ENCODE measurements at regions not wholly inside any gene's neighbourhood (a gene's known extent, or its start where the extent isn't known, plus 50 kb on each side); places are given as distances from the start of the nearest gene placed in this dataset.

DNA sequence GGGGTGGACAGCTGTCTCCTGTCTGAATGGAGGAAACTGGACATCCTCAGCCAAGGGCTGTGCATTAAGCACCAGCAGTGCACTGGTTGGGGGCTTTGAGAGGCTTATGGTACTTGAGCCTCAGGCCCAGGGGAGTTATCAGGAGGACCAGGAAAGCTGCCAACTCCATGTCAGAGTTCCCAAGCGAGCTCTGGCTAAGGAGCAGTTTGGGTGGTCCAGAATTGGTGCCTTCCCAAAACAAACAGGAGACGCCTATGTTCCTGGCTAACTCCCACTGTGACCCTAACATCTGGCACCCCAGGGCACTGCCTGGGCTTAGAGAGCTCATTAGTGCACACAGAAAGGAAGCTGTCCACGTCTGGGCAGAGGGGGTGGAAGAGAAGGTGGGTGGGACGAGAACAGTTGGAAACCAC lies 408.6 kb upstream of the NPVF start:
- H3K27me3 Mint-ChIP-seq, result no peaks in the 10 kb centered on the region
- H3K9me3 ChIP-seq (ENCODE audit: control insufficient read depth in 1 of 2, insufficient read depth in 1 of 2, low read length in 2 of 2), result no peaks in the 10 kb centered on the region
- H3K4me1 Mint-ChIP-seq (ENCODE audit: low read depth), result no peaks in the 10 kb centered on the region
- ChIA-PET POLR2A (no interaction called here), CTCF (no interaction called here)
- H3K36me3 Mint-ChIP-seq (ENCODE audit: low read depth), result no peaks in the 10 kb centered on the region
- H3K27ac ChIP-seq (ENCODE audit: low read depth in 1 of 2, low read length in 2 of 2), result no peak overlapping the region
- intact Hi-C loops (cut with DNase I, micrococcal nuclease), result no loop called here
- no peak overlapping the region for H3K27ac Mint-ChIP-seq
- no peaks in the 10 kb centered on the region for H3K9me3 Mint-ChIP-seq
- no peak overlapping the region for H3K4me3 ChIP-seq (ENCODE audit: low read length)
- ATAC-seq (ENCODE audit: poor library complexity) (no peak), DNase-seq (no peak)
- no peaks in the 10 kb centered on the region for H3K27me3 ChIP-seq (ENCODE audit: control insufficient read depth in 1 of 2, insufficient read depth in 2 of 2, low read length in 2 of 2)
- no peak overlapping the region for H3K4me3 Mint-ChIP-seq
- H3K36me3 ChIP-seq (ENCODE audit: insufficient read depth, low read length), result no peaks in the 10 kb centered on the region
- TF ChIP-seq, protein P1, sequence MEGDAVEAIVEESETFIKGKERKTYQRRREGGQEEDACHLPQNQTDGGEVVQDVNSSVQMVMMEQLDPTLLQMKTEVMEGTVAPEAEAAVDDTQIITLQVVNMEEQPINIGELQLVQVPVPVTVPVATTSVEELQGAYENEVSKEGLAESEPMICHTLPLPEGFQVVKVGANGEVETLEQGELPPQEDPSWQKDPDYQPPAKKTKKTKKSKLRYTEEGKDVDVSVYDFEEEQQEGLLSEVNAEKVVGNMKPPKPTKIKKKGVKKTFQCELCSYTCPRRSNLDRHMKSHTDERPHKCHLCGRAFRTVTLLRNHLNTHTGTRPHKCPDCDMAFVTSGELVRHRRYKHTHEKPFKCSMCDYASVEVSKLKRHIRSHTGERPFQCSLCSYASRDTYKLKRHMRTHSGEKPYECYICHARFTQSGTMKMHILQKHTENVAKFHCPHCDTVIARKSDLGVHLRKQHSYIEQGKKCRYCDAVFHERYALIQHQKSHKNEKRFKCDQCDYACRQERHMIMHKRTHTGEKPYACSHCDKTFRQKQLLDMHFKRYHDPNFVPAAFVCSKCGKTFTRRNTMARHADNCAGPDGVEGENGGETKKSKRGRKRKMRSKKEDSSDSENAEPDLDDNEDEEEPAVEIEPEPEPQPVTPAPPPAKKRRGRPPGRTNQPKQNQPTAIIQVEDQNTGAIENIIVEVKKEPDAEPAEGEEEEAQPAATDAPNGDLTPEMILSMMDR (IDR thresholded peaks at IDR 0.05), result no peak
- H3K4me1 ChIP-seq (ENCODE audit: insufficient read depth, low read length), result no peaks in the 10 kb centered on the region

DNA sequence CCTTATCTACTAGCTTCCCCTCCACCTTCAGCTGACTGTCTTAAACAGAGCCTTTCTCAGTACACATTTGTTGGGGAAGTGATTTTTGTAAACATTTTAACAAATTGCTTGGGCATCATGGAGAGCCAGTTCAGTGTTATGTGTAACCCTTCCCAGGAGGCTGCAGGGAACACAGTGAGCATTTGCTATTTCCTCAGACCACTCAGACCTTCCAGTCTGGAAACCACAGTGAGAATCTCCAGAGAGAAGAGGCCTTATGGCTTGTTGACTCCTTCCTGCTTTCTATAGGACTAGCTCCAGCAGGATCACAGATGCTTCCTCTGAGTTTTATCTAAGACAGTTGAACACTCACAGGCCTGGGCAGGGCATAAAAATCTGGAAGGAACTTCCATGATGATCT lies 409.8 kb upstream of the NPVF start:
- Histone ChIP-seq H3K4me1 (ENCODE audit: insufficient read depth, low read length) (no peaks in the 10 kb centered on the region), H3K27ac (ENCODE audit: low read depth in 1 of 2, low read length in 2 of 2) (no peak overlapping the region), H3K36me3 (ENCODE audit: insufficient read depth, low read length) (no peaks in the 10 kb centered on the region), H3K9me3 (ENCODE audit: control insufficient read depth in 1 of 2, insufficient read depth in 1 of 2, low read length in 2 of 2) (no peaks in the 10 kb centered on the region), H3K27me3 (ENCODE audit: control insufficient read depth in 1 of 2, insufficient read depth in 2 of 2, low read length in 2 of 2) (no peaks in the 10 kb centered on the region), H3K4me3 (ENCODE audit: low read length) (no peak overlapping the region)
- intact Hi-C loops (cut with DNase I, micrococcal nuclease), result no loop called here
- no peak overlapping the region for H3K4me3 Mint-ChIP-seq
- no peaks in the 10 kb centered on the region for H3K36me3 Mint-ChIP-seq (ENCODE audit: low read depth)
- no peaks in the 10 kb centered on the region for H3K4me1 Mint-ChIP-seq (ENCODE audit: low read depth)
- H3K27me3 Mint-ChIP-seq, result no peaks in the 10 kb centered on the region
- ATAC-seq (ENCODE audit: poor library complexity) (no peak), DNase-seq (no peak)
- H3K27ac Mint-ChIP-seq, result no peak overlapping the region
- H3K9me3 Mint-ChIP-seq, result no peaks in the 10 kb centered on the region
- POLR2A ChIA-PET, result no interaction called here
- TF ChIP-seq, protein P1 (IDR thresholded peaks at IDR 0.05), result no peak
- CTCF ChIA-PET, result no interaction called here

DNA sequence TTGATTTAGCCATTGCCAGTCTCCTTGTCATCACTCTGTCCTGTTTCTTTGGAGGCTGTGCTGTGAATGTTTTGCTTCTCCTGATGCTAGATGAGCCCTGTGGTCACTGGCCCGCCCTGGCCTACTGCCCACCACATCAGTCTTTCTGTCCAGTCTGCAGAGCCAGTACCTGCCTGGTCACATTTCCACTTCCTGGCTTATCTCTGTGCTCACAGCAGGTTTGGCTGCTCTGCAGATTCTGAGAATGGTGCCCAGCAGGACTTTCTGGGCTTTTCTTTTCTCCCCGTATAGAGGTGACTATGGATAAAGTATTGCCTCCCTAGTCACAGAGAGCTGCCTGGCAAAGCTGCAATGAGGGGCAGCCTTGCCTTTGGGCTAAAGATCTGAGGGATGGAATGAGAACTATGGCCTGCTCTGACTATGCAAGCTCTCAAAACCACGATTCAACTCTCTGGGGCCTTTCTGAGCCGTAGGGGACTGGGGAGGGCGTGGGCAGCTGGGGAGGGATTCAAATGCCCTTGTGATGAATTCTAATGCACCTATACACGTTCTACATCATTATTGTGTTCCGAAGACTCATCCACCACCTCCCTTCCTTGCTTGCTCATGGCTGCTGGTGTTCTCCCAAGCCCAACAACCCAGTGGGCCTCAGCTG lies 410.4 kb upstream of the NPVF start:
- TF ChIP-seq, protein P1 (IDR thresholded peaks at IDR 0.05), result no peak
- Histone ChIP-seq H3K4me1 (ENCODE audit: insufficient read depth, low read length) (no peaks in the 10 kb centered on the region), H3K27me3 (ENCODE audit: control insufficient read depth in 1 of 2, insufficient read depth in 2 of 2, low read length in 2 of 2) (no peaks in the 10 kb centered on the region), H3K27ac (ENCODE audit: low read depth in 1 of 2, low read length in 2 of 2) (no peak overlapping the region), H3K36me3 (ENCODE audit: insufficient read depth, low read length) (no peaks in the 10 kb centered on the region), H3K9me3 (ENCODE audit: control insufficient read depth in 1 of 2, insufficient read depth in 1 of 2, low read length in 2 of 2) (no peaks in the 10 kb centered on the region), H3K4me3 (ENCODE audit: low read length) (no peak overlapping the region)
- CTCF ChIA-PET, result no interaction called here
- intact Hi-C loops (cut with DNase I, micrococcal nuclease), result no loop called here
- no peaks in the 10 kb centered on the region for H3K4me1 Mint-ChIP-seq (ENCODE audit: low read depth)
- H3K36me3 Mint-ChIP-seq (ENCODE audit: low read depth), result no peaks in the 10 kb centered on the region
- POLR2A ChIA-PET, result no interaction called here
- ATAC-seq (ENCODE audit: poor library complexity), result no peak
- H3K27ac Mint-ChIP-seq, result no peak overlapping the region
- no peaks in the 10 kb centered on the region for H3K27me3 Mint-ChIP-seq
- no peaks in the 10 kb centered on the region for H3K9me3 Mint-ChIP-seq
- H3K4me3 Mint-ChIP-seq, result no peak overlapping the region
- DNase-seq, result no peak
